HG02852 (cell line): ENCODE measurements at regions not wholly inside any gene's neighbourhood (a gene's known extent, or its start where the extent isn't known, plus 50 kb on each side); places are given as distances from the start of the nearest gene placed in this dataset.

ENCODE experiments used
- ATAC-seq: cut with Tn5 transposase; IDR thresholded peaks from one replicate; pipeline ENCODE4 v1.9.1; 2021; ENCODE audit warnings: mild to moderate bottlenecking, moderate library complexity; ENCODE audit not compliant: unreplicated experiment

DNA sequence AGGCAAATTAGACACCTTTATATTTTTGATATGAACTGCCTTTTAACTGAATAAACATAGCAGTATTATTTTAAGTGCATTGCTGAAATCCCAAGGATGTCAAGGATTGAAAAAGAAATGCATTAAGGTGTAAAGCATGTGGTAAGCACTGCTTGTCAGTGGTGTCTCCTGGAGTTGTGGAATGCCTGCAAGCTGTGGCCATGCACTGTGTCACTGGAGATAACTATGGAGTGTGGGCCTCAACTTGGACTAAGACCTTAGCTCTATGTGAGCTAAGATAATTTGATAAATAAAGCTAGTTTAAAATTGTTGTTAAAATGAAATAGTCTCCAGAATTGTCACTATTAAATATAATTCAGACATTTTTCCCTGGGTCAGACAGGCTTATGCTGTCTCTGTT, 156.6 kb upstream of the OPRM1 start:
- no peak for ATAC-seq

DNA sequence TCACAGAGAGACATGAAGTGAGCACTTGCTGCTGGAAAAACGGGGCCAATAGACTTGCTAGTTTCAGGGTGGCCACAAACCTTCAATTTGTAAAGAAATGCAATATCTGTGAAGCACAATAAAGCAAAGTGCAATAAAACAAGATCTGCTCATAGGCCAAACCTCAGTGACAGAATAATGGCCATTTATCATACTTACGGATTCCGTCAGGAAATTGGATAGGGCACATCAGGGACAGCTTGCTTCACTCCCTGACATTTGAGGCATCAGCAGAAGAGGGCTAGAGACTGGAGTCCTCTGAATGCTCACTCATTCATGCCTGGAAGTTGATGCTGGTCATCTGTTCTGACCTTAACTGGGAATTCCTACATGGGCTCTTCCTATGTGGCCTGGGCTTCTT, 165.5 kb upstream of the OPRM1 start:
- no peak for ATAC-seq

DNA sequence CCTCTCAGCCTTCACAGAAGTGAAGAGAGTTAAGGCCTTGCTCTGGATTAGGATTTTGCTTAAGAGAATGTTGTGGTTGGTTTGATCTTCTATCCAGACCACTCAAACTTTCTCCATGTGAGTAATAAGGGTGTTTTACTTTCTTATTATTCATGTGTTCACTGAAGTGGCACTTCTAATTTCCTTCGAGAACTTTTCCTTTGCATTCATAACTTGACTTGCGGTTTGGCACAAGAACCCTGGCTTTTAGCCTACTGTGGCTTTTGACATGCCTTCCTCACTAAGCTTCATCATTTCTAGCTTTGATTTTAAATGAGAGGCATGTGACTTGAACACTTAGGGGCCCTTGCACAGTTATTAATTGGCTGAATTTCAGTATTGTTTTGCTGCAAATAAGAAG, 166.1 kb upstream of the OPRM1 start:
- ATAC-seq: no peak

DNA sequence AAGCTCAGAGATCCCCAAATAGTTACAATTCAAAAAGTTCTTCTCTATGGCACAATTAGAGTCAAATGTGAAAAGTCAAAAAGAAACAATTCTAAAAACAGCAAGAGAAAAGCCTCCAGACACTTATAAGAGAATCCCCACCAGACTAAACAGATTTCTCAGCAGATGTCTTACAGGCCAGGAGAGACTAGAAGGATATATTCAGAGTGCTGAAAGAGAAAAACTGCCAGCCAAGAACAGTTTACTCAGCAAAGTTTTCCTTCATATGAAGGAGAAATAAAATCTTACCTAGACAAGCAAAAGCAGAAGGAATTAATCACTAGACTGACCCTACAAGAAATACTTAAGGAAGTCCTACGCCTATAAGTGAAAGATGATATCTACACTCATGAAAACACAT, 176.1 kb upstream of the OPRM1 start:
- ATAC-seq: no peak

DNA sequence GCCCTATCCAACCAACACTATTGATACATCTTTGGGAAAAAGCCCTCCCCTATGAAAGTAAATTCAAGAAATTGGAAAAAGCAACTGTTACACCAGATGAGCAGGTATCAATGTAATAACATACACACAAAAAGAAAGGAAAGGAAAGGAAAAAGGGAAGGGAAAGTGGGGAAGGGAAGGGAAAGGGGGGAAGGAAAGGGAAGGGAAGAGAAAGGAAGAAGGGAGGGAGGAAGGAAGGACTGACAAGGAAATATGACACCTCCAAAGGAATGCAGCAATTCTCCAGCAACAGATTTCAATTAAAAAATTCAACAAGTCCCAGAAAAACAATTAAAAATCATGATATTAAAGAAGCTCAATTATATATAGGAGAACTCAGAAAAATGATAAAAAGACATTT, 176.9 kb upstream of the OPRM1 start:
- no peak for ATAC-seq

DNA sequence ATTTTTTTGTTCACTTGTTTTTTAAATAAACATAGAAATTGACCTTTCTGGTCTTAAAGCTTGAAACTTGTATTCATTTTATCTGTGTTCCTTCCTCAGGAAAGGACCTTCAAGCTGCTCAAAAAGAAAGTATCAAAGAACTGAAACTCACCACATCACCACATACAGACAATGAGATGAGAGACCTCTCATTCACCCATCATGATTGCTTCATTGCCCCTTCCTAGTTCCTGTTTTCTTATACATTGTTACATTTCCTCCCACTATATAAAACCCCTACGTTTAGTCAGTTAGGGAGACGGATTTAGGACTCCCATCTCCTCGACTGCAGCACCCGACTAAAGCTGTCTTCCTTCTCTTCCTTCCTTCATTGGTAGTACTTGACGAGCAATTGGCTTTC, 180.5 kb upstream of the OPRM1 start:
- ATAC-seq: no peak

DNA sequence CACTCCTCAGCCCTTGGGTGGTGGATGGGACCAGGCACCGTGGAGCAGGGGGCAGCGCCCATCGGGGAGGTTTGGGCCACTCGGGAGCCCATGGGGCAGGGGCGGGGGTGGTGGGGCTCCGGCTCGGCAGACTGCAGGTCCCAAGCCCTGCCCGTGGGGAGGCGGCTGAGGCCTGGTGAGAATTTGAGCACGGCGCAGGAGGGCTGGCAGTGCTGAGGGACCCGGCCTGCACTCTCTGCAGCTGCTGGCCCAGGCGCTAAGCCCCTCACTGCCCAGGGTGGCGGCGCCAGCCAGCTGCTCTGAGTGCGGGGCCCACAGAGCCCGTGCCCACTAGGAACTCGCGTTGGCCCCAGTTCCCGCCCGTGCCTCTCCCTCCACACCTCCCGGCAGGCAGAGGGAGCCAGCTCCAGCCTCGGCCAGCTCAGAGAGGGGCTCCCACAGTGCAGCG, 182.1 kb upstream of the OPRM1 start:
- no peak for ATAC-seq

DNA sequence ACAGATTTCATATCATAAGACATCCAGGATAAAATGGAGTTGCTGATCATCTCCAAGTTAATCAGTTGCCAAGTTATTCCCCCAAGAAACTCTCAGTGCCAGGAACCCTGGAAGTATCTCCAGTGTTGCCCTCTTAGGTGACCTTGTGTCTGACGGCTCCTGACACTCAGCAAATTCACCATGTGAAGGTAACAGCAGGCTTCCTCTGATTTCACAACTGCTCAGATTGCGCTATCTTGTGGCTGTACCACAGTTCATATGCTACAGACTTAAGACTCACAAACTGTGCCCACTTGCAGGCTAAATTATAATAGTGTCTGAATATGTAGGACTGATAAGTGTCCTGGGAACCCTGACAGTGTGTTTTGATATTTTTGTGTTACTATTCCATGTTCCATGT, 186.6 kb upstream of the OPRM1 start:
- ATAC-seq: no peak

DNA sequence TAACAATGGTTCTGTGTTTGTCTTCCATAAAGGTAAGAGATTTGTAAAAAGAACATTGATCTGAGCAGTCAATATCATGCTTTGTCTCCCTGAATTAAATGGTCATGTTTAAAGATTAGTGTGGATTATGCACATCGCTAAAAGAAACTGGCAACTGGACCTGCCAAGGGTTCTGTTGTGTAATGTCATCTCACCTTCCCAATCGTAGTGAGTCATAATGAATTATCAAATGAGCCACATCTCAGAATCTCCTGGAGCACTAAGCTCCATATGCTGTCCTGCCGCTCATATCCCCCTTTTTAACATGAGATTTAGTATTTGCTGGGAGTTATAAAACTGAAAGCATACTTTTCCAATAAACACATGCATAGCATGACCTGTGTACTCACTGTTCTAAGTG, 187.0 kb upstream of the OPRM1 start:
- ATAC-seq: no peak

DNA sequence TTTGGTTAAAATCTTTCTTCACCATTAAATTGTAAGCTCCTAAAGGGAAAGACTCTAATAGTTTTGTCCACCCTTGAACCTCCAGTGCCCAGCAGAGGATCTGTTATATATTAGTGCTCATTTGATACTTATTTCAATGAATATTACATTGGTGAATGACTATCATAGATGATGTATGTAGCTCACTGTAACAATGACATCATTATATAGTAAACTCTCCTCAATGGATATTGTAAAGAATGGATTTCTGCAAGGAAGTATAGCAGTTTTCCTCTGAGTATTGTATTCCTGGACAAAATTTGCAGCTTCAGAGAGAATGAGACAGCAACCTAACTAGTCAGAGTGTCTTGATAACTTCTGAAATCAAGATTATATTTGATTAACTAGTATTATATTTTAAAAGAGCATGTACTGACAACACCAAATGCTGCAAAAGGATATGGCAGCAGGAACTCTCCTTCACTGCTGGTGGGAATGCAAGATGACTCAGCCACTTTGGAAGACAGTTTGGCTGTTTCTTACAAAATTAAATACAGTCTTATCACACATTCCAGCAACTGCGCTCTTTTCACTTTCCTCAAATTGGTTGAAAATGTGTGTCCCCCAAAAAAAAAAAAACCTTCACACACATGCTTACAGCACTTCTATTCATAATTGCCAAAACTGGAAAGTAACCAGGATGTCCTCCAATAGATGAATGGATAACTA, 189.8 kb upstream of the OPRM1 start:
- ATAC-seq: no peak

DNA sequence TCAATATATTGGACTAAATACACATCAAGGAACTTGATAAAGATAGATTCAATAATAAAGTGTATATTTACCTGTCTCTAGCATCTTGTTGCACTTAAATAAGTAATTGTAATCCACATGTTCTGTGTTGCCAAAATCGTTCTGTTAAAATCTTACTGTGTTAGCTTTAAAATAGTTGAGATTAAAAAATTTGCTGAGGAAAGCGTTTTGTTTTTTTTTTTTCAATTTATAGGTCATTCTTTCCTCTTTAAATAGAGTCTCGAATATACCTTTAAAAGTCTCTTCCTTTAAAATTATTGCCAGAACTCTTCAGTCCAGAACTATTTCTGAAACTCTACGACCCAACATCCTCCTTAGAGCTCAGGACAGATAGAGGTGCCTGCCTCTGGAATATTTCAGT, 195.6 kb upstream of the OPRM1 start:
- ATAC-seq: no peak

DNA sequence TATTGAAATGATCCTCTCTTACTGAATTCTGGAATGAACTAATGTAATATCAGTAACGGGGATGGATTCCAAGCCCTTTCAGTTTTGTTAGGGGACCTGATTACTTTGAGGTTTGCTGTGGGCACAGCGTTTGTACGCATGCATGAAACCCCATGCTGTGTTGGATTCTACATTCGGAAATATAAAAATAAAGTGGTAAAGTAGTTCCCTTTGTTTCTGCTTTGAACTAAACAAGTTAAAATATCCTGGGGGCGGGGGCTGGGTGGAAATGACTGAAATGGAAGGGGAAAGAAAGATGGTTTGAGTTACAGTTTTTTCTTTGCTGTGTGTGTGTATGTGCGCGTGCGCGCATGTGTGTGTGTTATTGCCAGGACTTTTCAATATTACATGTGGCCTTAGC, 196.5 kb upstream of the OPRM1 start:
- ATAC-seq: no peak

DNA sequence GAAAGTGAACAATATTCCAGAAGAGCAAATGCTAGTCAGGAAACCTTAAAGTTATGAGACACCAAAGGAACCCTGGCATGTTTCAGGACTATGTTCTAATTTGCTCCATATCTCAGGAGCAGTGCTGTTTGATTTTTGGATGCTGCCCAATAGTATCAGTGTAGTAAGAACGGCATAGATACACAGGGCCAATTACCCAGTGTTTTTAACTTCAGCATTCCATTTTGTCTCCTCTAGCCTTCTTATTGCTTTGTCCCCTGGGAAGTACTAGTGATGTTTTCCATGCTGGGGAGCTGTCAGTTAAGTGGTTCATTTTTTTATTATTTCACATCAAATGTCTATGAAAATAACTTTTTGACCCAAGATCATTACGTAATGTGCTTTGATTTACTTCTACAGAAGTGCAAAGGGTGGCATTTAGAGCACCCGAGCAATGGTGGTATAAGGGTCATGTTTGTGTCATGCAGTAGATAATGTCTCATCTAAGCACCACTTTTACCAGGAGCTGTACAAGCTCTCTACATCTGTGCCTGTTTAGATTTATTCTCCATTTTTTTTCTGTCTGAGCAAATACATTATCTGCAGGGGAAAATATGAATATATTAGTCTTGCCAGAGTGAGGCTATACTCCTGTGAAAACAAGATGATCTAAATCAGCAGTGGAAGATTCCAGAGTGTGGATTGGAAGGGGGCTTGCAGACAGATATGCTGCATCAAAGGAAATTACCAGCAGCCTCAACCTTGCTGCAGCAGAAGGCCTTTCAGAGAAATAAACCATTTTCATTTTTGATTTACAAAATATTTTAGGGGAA, 198.8 kb upstream of the OPRM1 start:
- ATAC-seq: no peak

DNA sequence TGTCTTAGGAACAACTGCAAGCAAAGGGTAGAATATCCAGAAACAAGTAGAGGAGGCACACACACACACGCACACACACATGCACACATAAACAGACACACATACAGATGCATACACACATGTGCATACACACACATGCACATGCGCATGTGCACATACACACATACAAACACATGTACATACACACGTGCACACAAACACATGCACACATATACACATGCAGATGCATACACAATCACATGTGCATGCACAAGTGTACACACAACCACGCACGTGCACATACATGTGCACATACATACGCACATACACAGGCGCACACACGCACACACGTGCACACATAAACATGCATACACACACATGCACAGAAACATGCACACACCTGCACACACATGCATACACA, 206.5 kb upstream of the OPRM1 start:
- no peak for ATAC-seq

DNA sequence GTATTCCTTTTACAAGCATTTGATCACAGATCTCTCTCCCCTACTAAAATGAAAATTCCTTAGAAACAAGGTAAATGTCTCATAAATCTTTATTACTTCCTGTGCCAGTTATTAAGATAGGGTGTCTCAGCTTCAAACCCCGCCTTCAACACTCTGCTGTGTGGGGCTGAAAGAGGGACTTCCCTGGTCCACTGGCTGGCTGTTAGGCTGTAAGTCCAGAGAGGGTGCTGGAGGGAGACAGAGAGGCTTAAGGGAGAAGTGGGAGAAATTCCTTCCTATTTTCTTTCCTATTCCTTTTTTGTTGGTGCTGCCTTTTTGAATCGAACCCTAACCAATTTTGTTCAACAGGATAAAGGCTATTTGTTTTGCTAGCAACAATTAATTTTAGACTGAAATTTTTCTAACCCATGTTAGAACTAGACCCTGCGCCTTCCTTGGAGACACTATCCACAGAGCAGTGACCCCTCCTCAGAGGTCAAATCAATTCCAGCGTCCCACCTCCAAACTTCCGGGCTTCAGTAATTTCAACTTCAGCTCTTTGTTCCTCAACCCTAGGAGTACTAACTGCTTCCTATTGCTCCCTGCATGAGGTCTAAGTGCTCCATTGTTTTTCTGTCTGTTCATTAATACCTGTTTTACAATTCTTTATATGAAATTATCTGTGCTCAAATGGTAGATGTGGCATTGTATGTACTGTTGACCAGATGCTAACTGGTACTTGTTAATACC, 207.5 kb upstream of the OPRM1 start:
- ATAC-seq: no peak

DNA sequence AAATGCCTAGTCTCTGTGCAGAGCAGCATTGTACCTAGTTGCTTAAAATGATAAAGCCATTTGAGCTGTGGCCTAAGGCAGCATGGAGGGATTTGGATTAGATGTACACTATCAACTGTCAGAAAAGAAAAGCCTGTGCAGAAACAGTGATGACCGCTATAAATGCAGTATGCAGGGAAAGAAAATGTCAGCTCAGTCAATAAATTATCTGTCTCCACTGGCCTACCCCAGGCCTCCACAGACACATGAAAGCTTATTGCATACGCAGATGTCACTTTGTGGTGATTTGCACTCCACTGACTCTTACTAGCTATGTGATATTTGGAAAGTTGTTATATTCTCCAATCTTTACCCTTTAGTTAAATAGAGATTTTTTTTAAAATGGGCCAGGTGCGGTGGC, 221.9 kb upstream of the OPRM1 start:
- ATAC-seq: no peak

DNA sequence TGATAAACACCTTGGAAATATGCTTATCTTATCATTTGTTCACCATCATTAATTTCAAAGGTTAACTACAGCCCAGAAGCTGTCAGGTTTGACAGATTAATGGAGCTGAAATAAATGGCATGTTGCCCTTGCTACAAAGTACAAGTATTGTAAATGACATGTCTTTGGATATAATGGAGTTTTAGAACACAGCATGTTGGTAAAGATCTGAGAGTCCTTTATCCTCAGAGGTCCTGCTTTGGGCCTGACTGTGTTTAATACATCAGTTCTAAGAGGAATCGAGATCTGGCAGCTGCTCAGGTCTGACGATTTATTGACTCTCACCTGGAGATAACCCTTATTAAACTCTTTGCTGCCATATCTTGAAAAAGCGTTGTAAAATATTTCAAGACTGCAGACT, 222.7 kb upstream of the OPRM1 start:
- no peak for ATAC-seq

DNA sequence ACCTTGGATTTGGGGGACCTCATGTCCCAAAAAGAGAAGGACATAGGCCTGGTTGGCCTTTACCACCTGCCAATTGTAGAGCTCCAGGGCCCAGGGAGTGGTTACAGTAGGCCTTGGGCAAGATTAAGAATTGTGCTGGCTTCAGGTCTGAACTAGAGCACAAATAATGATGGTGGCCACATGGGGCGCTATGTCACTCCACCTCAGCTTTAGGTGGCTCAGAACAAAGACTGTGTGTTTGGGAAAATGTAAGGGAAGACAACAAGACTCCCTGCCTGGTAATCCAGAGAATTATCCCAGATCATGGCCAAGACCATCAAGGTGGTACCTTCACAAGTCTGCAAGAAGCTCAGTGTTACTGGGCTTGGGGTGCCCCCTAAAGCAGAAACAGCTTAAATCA, 224.9 kb upstream of the OPRM1 start:
- no peak for ATAC-seq

DNA sequence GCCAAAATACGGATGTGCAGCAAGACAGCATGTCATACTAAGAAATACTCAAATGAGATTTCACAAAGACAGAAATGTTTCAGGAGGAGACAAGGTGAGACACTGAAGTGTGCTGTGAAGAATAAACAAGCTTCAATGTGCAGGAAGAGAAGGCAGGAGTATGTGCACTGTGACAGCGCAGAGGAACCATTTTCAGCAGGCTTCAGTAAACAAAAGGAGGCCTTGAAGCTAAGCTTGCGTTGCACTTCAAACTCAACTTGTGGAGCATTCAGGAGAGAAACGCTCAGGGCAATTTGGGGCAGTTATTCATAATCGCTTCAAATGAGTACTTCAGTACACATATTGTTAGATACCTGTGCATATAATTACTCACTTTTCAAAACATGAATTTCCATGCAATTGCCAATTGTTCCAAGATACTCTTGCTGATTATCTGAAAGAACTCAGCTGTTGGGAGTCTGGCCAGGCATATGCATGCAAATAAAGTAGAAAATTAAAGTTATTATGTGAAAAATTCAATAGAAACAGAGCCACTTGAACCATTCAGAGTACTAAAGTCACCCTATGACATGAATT, 234.2 kb upstream of the OPRM1 start:
- no peak for ATAC-seq

DNA sequence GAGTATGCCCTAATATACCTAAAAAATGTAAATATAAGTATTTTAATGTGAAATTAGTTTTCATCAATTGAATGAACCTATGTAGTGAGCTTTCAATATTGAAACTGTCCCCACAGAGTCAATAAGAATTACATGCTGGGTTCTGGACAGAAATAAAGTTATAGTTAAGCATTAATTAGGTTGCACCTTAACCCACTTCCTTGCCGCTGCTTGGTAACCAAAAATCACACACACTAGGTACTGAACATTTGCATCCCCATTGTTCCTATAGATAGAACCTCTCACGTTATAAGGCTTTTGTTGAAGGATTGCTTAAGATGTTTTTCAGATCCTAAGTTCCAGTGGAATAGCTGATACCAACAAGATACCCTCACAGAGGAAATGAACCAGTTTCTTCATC, 237.1 kb upstream of the OPRM1 start:
- no peak for ATAC-seq

DNA sequence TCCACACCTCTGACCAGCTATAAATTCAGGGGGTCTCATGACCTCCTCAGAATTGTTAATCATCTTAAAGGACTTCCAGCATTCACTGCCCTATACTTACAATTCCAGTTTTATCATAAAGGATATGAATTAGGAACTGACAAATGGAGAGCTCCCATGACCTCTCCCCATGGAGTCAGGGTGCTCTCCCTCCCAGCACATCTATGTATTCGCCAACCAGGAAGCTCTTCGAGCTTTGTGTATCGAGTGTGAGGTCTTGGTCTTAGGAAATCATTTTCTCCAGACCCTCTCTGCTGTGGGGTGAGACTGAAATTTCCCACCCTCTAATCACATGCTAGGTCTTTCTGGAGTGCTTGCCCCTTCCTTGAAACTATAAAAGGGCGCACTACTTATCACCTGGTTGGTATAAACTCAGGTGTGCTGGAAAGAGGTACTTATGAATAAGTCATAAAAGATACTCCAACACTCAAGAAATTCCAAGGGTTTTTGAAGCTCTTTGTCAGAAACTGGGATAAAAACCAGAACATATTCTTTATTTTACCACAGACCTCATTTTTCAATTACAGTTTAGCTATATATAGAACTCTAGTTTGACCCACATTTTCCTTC, 238.4 kb upstream of the OPRM1 start:
- ATAC-seq: no peak
